HG03378 (cell line): ENCODE measurements at regions not wholly inside any gene's neighbourhood (a gene's known extent, or its start where the extent isn't known, plus 50 kb on each side); places are given as distances from the start of the nearest gene placed in this dataset.

ENCODE experiments used
- ATAC-seq: cut with Tn5 transposase; IDR thresholded peaks from one replicate; pipeline ENCODE4 v1.9.1; 2021; ENCODE audit warnings: mild to moderate bottlenecking, moderate library complexity; ENCODE audit not compliant: unreplicated experiment

DNA sequence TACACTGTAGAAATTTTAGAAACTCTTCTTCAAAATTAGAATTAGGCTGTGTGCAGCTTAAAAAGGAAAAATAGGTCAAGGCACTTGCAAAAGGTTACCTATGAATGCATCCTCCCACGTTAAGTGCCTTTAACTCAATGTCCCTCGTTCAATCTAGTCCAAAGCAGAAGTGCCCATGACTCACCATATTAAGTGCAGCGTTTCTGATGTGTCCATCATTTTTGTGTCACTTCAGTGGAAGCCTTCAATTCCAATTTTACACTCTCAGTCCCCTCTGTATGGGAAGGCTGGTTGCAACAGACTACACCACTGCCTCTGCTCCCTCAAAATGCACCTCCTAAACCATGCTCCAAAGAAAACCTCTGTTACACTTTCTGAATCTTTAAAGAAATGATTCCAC, 53.4 kb downstream of the FOXB1 start:
- no peak for ATAC-seq

- no peak for ATAC-seq
Measured at GRCh38 chr15:60059186-60059585, 55.1 kb downstream of the FOXB1 start.

DNA sequence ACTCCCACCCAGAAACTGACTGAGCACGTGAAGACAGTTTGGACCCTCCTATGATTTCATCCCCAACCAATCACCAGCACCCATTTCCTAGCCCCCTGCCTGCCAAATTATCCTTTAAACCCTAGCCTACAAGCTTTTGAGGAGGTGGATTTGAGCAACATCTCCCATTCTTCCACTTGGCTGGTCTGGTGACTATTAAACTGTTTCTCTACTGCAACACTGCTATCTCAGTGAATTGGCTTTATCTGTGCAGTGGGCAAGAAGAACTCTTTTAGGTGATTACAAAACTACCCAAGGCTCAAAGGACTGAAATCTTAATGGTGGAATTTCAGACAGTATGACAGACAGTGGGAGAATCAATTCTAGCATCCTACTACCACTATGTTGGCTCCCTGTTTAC, 57.6 kb downstream of the FOXB1 start:
- ATAC-seq, result no peak

DNA sequence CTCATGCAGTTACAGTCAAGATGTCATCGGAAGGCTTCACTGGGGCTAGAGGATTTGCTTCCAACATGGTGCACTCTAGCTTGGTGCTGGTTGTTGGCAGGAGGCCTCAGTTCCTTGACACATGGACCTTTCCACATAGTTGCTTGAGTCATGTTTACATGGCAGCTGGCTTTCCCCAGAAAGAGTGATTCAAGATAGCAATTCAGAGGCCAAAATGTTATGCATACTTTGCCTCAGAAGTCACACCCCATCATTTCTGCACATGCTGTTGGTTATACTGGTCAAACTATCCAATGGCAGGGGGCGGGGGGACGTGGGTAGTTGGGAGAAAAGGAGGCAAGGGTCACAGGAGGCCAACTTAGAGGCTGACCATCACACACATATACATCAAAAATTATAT, 58.7 kb downstream of the FOXB1 start:
- no peak for ATAC-seq

DNA sequence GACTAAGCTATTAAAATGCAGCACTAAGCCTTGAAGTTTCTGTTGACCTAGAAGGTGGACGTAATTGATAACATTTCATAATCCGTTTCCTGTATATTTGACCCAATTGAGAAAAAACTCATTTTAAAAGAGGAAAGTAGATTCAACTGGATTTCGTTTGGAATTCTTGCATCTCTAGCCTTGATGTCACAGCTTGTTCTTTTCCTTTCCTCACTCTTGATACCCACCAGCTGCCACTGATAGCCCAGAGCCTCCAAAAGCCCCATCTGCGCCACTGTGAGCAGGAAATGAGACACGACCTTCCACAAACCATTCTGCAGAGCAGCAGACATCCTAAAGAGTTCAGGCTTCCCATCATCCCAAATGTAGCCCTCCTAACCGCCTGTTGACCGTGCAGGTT, 61.8 kb downstream of the FOXB1 start:
- ATAC-seq, result no peak

DNA sequence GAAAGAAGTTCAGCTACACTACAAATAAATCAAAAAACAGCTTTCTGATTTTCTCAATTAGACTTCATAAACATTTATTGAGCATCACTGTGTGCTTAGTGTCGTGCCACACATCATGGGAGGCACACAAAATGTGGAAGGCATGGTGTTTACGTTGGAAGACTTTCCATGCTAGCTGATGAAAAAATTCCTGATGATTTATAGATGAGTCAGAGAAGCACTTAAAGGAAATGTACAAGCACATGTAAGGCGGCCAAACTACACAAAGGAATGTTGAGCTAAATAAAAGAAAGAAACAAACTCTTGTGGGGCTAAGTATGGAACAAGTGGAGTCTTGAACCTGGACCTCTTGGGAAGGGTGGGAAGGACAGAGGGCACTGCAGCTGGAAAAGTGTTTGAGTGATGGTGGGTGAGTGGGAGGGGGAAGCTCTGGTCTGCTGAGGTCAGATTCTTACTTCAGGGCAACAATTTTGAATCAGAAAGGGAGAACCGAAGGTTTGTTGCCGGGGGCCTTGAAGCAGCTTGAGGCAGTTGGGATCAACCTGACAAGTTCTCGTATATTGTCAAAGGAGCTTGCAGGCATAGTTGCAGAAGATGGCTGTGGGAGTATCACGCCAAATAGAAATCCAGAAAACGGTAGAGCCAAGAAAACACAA, 66.9 kb downstream of the FOXB1 start:
- ATAC-seq, result no peak

DNA sequence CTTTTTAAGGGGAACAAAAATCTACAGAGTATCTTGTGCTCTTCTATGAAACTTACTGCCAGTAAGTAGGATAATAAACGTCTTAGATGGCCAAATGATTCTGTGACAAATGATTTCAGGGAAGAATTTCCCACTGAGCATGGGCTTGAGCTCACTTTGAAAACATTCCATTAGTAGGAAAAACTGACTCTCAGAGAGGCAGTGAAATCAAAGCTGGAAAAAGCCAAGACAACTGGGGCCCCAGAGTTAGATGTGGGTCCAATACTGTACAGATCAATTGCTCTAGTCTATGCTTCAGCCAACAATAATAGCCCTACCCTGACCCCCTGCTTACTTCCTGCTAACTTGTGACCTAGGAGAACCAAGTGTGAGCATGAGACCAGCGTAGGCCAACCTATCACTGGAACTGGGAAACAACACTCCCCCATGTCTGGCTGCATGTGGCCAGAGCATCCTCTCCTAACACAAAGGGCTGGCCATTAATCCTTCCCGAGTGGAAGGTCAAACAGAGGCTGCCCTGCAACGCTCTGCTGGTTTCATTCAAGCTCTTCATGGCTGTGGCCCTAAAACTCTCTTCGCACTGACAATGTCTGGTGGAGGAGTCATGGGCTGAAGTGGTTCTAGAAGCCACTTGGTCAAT, 68.8 kb downstream of the FOXB1 start:
- ATAC-seq, result no peak

DNA sequence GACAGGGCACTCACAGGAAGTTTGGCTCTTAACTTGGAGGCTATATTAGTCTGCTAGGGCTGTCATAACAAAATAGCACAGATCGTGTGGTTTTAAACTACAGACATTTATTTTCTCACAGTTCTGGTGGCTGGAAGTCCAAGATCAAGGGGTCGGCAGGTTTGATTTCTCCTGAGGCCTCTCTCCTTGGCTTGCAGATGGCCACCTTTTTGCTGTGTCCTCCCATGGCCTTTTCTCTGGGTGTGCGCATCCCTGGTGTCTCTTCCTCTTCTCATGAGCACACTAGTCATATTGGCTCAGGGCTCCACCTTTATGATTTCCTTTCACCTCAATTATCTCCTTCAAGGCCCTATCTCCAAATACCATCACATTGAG, 69.3 kb downstream of the FOXB1 start:
- no peak for ATAC-seq

DNA sequence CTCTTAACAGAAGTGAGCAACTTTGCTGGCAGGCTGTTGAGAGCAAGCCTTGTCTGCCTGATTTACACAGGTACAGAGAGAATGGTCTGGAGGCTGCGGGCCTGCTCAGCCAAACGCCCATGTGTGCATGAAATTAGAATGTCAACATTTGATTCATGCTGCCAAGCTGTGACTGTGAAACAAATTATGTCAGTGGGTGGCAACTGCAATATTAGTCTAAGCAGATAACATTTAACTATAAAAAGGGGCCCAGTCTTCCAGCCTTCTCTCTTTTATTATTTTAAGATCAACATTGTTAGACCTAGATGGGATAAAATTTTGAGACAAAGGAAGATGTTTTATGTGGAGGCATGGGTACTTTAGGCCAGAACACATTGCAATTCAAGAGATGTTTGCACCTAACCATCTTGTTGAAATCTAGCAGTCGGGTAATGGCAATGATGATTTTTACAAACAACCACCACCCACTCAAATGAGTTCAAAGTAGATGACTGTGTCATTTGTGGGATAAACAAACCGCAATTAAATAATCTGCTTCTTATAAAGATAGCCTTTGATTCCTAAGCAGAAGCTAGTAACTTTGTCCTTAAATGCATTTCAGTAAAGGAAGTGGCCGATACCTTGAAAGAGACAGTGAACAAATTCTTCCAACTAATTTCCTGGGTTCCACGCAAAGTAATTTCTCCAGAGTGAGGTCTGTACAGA, 70.2 kb downstream of the FOXB1 start:
- no peak for ATAC-seq

GRCh38 chr15:60076045-60076444, 71.9 kb downstream of the FOXB1 start:
- ATAC-seq, result no peak

GRCh38 chr15:60076582-60077276, 72.6 kb downstream of the FOXB1 start:
- ATAC-seq, result no peak

DNA sequence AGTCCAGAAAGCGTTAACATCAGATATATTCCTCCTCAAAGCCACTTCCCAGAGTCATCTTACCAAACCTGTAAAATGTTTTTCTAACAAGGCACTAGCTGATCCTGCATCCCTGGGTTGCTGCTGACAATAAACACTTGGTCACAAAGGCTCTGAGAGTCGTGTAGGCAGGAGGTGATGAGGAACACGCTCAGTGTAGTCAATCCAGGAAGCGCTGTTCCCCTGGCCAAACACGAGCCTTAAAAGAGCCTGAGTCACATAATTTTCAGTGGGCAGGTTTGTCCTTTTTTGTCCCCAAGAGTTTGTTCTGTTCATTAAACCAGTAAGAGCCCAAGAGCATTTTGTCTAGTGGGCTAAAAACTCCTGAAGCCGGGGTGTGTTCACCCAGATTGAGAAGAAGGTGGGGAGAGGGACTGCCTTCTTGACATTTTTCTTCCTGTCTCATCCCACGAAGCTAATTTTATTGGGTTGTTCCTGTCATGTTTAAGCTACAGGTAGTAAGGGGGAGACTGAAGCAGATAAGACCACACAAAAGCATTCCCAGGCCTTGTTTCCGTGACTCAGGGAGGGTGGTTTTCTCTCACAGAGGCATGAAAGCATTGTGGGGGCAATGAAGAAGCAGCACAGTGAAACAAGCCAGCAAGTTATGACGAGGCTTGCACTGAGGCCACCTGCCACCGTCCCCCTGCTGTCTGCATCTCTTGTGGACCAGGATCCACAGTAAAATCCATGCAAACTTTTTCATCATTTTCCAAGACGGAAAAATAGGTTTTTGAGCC, 73.7 kb downstream of the FOXB1 start:
- no peak for ATAC-seq

DNA sequence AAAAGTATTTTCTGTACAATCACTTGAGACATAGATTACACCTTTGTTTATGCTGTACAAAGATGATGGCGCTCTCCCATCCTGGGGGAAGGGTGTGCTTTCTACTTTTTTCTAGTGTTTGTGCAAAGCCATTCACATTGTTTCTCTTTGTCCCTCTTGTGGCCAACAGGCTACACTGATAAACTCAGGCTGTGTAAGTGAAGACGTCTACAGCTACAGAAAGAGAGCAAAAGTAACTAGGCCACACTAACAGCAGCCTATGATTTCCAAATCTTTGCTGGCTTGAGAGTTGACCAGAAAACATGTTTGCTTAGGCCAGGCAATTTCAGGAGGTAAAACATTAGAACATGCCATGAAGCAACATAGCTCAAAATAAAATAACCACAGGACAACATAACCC, 75.1 kb downstream of the FOXB1 start:
- ATAC-seq, result no peak

DNA sequence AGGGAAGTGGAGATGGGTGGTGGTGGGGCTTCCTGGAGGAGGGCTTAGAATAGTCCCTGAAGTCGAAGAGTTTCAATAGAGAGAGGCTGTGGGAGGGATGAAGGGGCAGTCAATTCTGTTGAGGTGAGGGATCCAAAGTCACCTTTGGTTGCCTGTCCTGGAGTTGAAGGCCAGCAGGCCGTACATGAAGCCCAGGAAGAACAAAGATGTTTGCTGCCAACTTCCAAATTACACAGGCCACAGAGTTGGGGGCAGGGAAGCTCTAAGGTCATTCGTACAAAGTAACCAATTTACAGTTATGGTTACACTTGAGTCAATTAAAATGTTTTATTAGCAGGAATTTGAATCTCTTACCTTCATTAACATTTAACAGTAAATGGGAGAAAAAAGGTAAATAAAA, 77.9 kb downstream of the FOXB1 start:
- ATAC-seq, result no peak

- ATAC-seq, result no peak
Measured at GRCh38 chr15:60083318-60083717, 79.2 kb downstream of the FOXB1 start.

DNA sequence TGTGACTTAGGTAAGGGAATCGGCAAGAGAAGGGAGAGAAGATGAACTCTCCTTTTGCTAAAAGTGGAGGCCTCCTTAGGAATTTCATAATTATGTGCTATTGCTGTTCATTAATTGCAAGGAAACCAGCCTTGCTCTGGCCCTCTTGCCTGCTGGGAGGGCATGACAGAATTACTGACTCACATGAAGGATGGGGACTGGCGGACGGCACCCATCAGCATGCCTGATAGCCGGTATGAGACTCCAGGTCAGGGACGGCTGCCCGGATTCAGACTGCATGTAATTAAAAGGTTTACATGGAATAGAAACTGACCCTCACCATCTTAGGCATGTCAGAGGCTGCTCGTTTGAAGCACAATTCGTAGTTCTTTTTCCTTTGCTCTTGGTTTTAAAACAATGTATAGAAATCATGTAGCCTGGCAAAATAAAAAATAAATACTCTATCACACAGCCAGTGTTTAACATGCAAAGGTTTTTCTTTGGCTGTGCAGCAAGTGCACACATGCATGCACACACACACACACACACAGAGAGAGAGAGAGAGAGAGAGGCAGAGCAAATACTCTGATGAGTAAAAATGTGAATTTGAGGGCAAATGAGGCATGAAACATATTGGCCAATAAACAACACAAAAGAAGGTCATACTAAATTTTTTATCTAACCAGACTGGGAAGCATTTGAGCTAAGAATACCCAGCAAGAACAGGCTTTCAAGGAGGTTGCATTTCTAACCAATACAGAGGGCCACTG, 82.7 kb downstream of the FOXB1 start:
- ATAC-seq, result no peak

GRCh38 chr15:60087561-60087960, 83.5 kb downstream of the FOXB1 start:
- no peak for ATAC-seq

- ATAC-seq, result no peak
Measured at GRCh38 chr15:60090747-60091146, 86.6 kb downstream of the FOXB1 start.

- ATAC-seq, result no peak
Measured at GRCh38 chr15:60091157-60091556, 87.0 kb downstream of the FOXB1 start.

GRCh38 chr15:60091911-60092310, 87.8 kb downstream of the FOXB1 start:
- ATAC-seq, result no peak
